Left cardiac atrium (tissue), 4 donors: ENCODE measurements at regions not wholly inside any gene's neighbourhood (a gene's known extent, or its start where the extent isn't known, plus 50 kb on each side); places are given as distances from the start of the nearest gene placed in this dataset.

Source experiments
- ATAC-seq, 2 donors: fragments of 200-7000 bp; cut with Tn5 transposase; one replicate each; pipeline ENCODE4 v1.9.1; 2020; ENCODE audit warnings: mild to moderate bottlenecking in 2 of 2, moderate library complexity in 2 of 2
- DNase-seq: peaks from one replicate; pipeline ENCODE4 v3.0.0-alpha.2; 2020
- intact Hi-C, 2 donors: fragments of 100-400 bp; cut with DNase I; formaldehyde crosslinking; loops; one replicate each; pipeline versions ENCODE4 v1.14.1 to v1.15.1; 2022 to 2023
- donor health status: DM: no; HTN: yes; CAD: no.
- donor health status: DM: no; HTN: yes; CAD: no; lungs with severe emphysema.
- donor health status: DM: yes; HTN: yes; CAD: no.
- donor health status: Dilated cardiomyopathy.

- intact Hi-C loops: no loop called here
- no peak for DNase-seq
- no peak for ATAC-seq
These were observed 359.5 kb downstream of the INSC start for GRCh38 chr11:15473954-15474837.

GRCh38 chr11:15476371-15476917 lies 361.7 kb downstream of the INSC start:
- intact Hi-C loops: no loop called here
- ATAC-seq (no peak), DNase-seq (no peak)

- intact Hi-C loops: no loop called here
- ATAC-seq: no peak
- no peak for DNase-seq
These were observed 367.1 kb downstream of the INSC start for GRCh38 chr11:15481871-15482270.

- DNase-seq: no peak
- intact Hi-C loops: no loop called here
- no peak for ATAC-seq
These were observed 368.5 kb downstream of the INSC start for GRCh38 chr11:15483205-15483604.

GRCh38 chr11:15484398-15484797 lies 369.7 kb downstream of the INSC start:
- DNase-seq (no peak), ATAC-seq (no peak)
- intact Hi-C loops: no loop called here

- intact Hi-C loops: no loop called here
- DNase-seq: no peak
- no peak for ATAC-seq
These were observed 370.7 kb downstream of the INSC start for GRCh38 chr11:15485432-15485831.

GRCh38 chr11:15489281-15489680 lies 374.6 kb downstream of the INSC start:
- intact Hi-C loops: no loop called here
- no peak for ATAC-seq
- DNase-seq: no peak

GRCh38 chr11:15490535-15490934 lies 375.8 kb downstream of the INSC start:
- intact Hi-C loops: no loop called here
- DNase-seq (no peak), ATAC-seq (no peak)

- DNase-seq (no peak), ATAC-seq (no peak)
- intact Hi-C loops: no loop called here
These were observed 378.3 kb downstream of the INSC start for GRCh38 chr11:15493066-15493465.

- ATAC-seq (no peak), DNase-seq (no peak)
- intact Hi-C loops: no loop called here
These were observed 379.3 kb downstream of the INSC start for GRCh38 chr11:15493921-15494620.

GRCh38 chr11:15494740-15495139 lies 380.0 kb downstream of the INSC start:
- ATAC-seq: no peak
- intact Hi-C loops: no loop called here
- DNase-seq: no peak

GRCh38 chr11:15495462-15495861 lies 380.7 kb downstream of the INSC start:
- DNase-seq (no peak), ATAC-seq (no peak)

GRCh38 chr11:15497366-15497765 lies 382.6 kb downstream of the INSC start:
- no peak for DNase-seq
- intact Hi-C loops: no loop called here
- peak; percentile 65 to 72 for ATAC-seq

More at GRCh38 chr11:15495462-15495861, 380.7 kb downstream of the INSC start:
- intact Hi-C loops: no loop called here

GRCh38 chr11:15499674-15500073 lies 385.0 kb downstream of the INSC start:
- ATAC-seq: no peak
- DNase-seq: no peak
- intact Hi-C loops: no loop called here

GRCh38 chr11:15500643-15501042 lies 385.9 kb downstream of the INSC start:
- ATAC-seq: no peak
- intact Hi-C loops: no loop called here
- DNase-seq: no peak

- intact Hi-C loops: no loop called here
These were observed 386.8 kb downstream of the INSC start for GRCh38 chr11:15501566-15501965.

GRCh38 chr11:15505155-15505554 lies 390.4 kb downstream of the INSC start:
- intact Hi-C loops: no loop called here
- DNase-seq (no peak), ATAC-seq (no peak)

More at GRCh38 chr11:15501566-15501965, 386.8 kb downstream of the INSC start:
- ATAC-seq (no peak), DNase-seq (no peak)

- ATAC-seq: no peak
- no peak for DNase-seq
- intact Hi-C loops: no loop called here
These were observed 392.9 kb downstream of the INSC start for GRCh38 chr11:15507592-15507991.

GRCh38 chr11:15509082-15509481 lies 394.4 kb downstream of the INSC start:
- no peak for DNase-seq
- ATAC-seq: no peak
- intact Hi-C loops: no loop called here

GRCh38 chr11:15519124-15519791 lies 404.5 kb downstream of the INSC start:
- ATAC-seq: no peak
- intact Hi-C loops: no loop called here
- DNase-seq: no peak
